ENCODE measurements at regions not wholly inside any gene's neighbourhood (a gene's known extent, or its start where the extent isn't known, plus 50 kb on each side); places are given as distances from the start of the nearest gene placed in this dataset.

GRCh38 chr11:82673631-82674030, 60.0 kb downstream of the FAM181B start:
- intact Hi-C loops (cut with micrococcal nuclease) = no loop called here

More at GRCh38 chr11:82673631-82674030, 60.0 kb downstream of the FAM181B start:
- TF ChIP-seq CHD1 (IDR thresholded peaks at IDR 0.05; ENCODE audit: low read depth, low read length) = no peak
- TF ChIP-seq, protein P1, sequence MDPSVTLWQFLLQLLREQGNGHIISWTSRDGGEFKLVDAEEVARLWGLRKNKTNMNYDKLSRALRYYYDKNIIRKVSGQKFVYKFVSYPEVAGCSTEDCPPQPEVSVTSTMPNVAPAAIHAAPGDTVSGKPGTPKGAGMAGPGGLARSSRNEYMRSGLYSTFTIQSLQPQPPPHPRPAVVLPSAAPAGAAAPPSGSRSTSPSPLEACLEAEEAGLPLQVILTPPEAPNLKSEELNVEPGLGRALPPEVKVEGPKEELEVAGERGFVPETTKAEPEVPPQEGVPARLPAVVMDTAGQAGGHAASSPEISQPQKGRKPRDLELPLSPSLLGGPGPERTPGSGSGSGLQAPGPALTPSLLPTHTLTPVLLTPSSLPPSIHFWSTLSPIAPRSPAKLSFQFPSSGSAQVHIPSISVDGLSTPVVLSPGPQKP (IDR thresholded peaks at IDR 0.05; ENCODE audit: borderline replicate concordance, low read depth, low read length) = no peak
- TF ChIP-seq MAZ (IDR thresholded peaks at IDR 0.05; ENCODE audit: borderline replicate concordance, low read depth, low read length) = no peak
- TF ChIP-seq RCOR1 (IDR thresholded peaks at IDR 0.05; ENCODE audit: insufficient replicate concordance, low read length) = no peak
- TF ChIP-seq SMC3 (IDR thresholded peaks at IDR 0.05; ENCODE audit: low read depth, low read length) = no peak
- no peak for TF ChIP-seq RAD21 (IDR thresholded peaks at IDR 0.05; ENCODE audit: low read length)
- no peak for TF ChIP-seq MAFK (IDR thresholded peaks at IDR 0.05; ENCODE audit: low read depth, low read length)
- TF ChIP-seq, protein P2, sequence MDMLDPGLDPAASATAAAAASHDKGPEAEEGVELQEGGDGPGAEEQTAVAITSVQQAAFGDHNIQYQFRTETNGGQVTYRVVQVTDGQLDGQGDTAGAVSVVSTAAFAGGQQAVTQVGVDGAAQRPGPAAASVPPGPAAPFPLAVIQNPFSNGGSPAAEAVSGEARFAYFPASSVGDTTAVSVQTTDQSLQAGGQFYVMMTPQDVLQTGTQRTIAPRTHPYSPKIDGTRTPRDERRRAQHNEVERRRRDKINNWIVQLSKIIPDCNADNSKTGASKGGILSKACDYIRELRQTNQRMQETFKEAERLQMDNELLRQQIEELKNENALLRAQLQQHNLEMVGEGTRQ (IDR thresholded peaks at IDR 0.05; ENCODE audit: low read depth, low read length) = no peak
- no peak for TF ChIP-seq FOS (IDR thresholded peaks at IDR 0.05; ENCODE audit: low read depth, low read length)
- no peak for TF ChIP-seq NFE2L2 (IDR thresholded peaks at IDR 0.05; ENCODE audit: low read depth, low read length)
- TF ChIP-seq CEBPB (IDR thresholded peaks at IDR 0.05; ENCODE audit: low read depth, low read length) = no peak
- TF ChIP-seq BHLHE40 (IDR thresholded peaks at IDR 0.05; ENCODE audit: low read depth, low read length) = no peak
- TF ChIP-seq POLR2A (IDR thresholded peaks at IDR 0.05; ENCODE audit: low read depth, low read length) = no peak
- TF ChIP-seq MXI1 (IDR thresholded peaks at IDR 0.05; ENCODE audit: borderline replicate concordance, low read depth, low read length) = no peak
- TF ChIP-seq CTCF (conservative IDR thresholded peaks at IDR 0.05; ENCODE audit: low read depth, low read length) = no peak
- no peak for TF ChIP-seq RFX5 (IDR thresholded peaks at IDR 0.05; ENCODE audit: low read depth, low read length)
- Histone ChIP-seq H3K36me3 (ENCODE audit: control insufficient read depth, insufficient read depth, low read length) (no peaks in the 10 kb centered on the region), H3K18ac (ENCODE audit: low read depth, low read length) (no peak overlapping the region), H3K9me3 (ENCODE audit: control insufficient read depth, insufficient read depth, low read length) (no peaks in the 10 kb centered on the region), H2AK9ac (replicated peaks; ENCODE audit: low read depth, low read length, poor library complexity) (no peak overlapping the region), H4K8ac (ENCODE audit: low read depth in 2 of 2, low read length in 2 of 2) (no peak overlapping the region), H3K4me1 (ENCODE audit: control insufficient read depth, insufficient read depth, low read length) (no peaks in the 10 kb centered on the region), H3K56ac (ENCODE audit: extremely low read depth, insufficient read depth, low read length) (no peak overlapping the region), H2AK5ac (ENCODE audit: low read depth, low read length) (no peak overlapping the region), H3K4ac (ENCODE audit: low read depth, low read length) (no peak overlapping the region), H2BK120ac (ENCODE audit: low read depth, low read length) (no peak overlapping the region), H3K27me3 (ENCODE audit: control insufficient read depth, insufficient read depth, low read length) (no peaks in the 10 kb centered on the region), H4K91ac (ENCODE audit: insufficient read depth, low read depth, low read length) (no peak overlapping the region), H2BK5ac (ENCODE audit: low read depth, low read length, poor library complexity, severe bottlenecking) (no peak overlapping the region), H3K9ac (ENCODE audit: low read depth, low read length) (no peak overlapping the region), H2AFZ (replicated peaks; ENCODE audit: low read length, poor library complexity) (no peak overlapping the region), H3K4me2 (ENCODE audit: low read depth, low read length) (no peak overlapping the region), H3K4me3 (ENCODE audit: insufficient read depth, low read depth, low read length) (no peak overlapping the region), H3K14ac (replicated peaks; ENCODE audit: low read depth, low read length) (no peak overlapping the region), H2BK20ac (ENCODE audit: low read depth, low read length) (no peak overlapping the region), H4K20me1 (ENCODE audit: insufficient read depth, low read length) (no peaks in the 10 kb centered on the region), H3K79me1 (ENCODE audit: low read depth in 1 of 2, low read length in 2 of 2) (no peaks in the 10 kb centered on the region), H2BK15ac (ENCODE audit: low read depth, low read length) (no peak overlapping the region), H3K9me1 (ENCODE audit: insufficient read depth, low read length) (no peaks in the 10 kb centered on the region), H3K23ac (ENCODE audit: low read depth, low read length) (no peak overlapping the region), H4K5ac (ENCODE audit: low read depth, low read length) (no peak overlapping the region), H3K27ac (ENCODE audit: insufficient read depth, low read length) (no peak overlapping the region)
- POLR2A ChIA-PET (ENCODE audit: unreplicated experiment) = no interaction called here
- WGBS, 2 experiments (ENCODE audit: extremely low coverage in 2 of 2, insufficient read length in 1 of 2) = no CpG with 5 or more reads among the region's 3 CpGs
- dilution Hi-C loops (cut with HindIII; ENCODE audit: low sequenced_read_pairs, unreplicated experiment) (no loop called here), in situ Hi-C loops (cut with MboI; ENCODE audit: low sequenced_read_pairs) (no loop called here)
- DNase-seq = no peak
- no TSS peak for BruUV-seq (replicated peaks)
- CTCF ChIA-PET = no interaction called here
- no peak for ATAC-seq (ENCODE audit: low read depth)
